WTC11 (cell line): ENCODE measurements at regions not wholly inside any gene's neighbourhood (a gene's known extent, or its start where the extent isn't known, plus 50 kb on each side); places are given as distances from the start of the nearest gene placed in this dataset.

Experiments
- ATAC-seq: fragments of 200-7000 bp; cut with Tn5 transposase; 2 replicates; pipeline ENCODE4 v1.10.0; 2021; ENCODE audit warnings: mild to moderate bottlenecking, moderate library complexity
- CTCF ChIA-PET: fragments of 300-600 bp; sonication (Branson Sonifier 250); formaldehyde crosslinking; loops from one replicate; lab custom pipeline; 2021; ENCODE audit warnings: antibody characterized with exemption; lab: Charles Lee
- POLR2A ChIA-PET: fragments of 350-600 bp; sonication (Branson Sonifier 250); formaldehyde crosslinking; loops from one replicate; lab custom pipeline; 2021; ENCODE audit warnings: antibody characterized with exemption; lab: Charles Lee
- DNase-seq: peaks from one replicate; pipeline ENCODE4 v3.0.0; 2021; ENCODE audit warnings: low spot score
- H3K27ac Mint-ChIP-seq: 2 replicates; pipeline ENCODE4 v1.8.0; 2021; ENCODE audit warnings: mixed read lengths
- H3K27me3 Mint-ChIP-seq: 2 replicates; pipeline ENCODE4 v1.8.0; 2021; ENCODE audit warnings: low read depth, mild to moderate bottlenecking, moderate library complexity, mixed read lengths
- H3K36me3 Mint-ChIP-seq: 2 replicates; pipeline ENCODE4 v1.8.0; 2021; ENCODE audit warnings: mixed read lengths
- H3K4me1 Mint-ChIP-seq: 2 replicates; pipeline ENCODE4 v1.8.0; 2022; ENCODE audit warnings: mixed read lengths
- H3K4me3 Mint-ChIP-seq: 2 replicates; pipeline ENCODE4 v1.8.0; 2021; ENCODE audit warnings: mild to moderate bottlenecking, moderate library complexity, mixed read lengths
- H3K9me3 Mint-ChIP-seq: 2 replicates; pipeline ENCODE4 v1.8.0; 2021; ENCODE audit warnings: mixed read lengths
- ARID4B ChIP-seq: sonication (generic); formaldehyde crosslinking; IDR thresholded peaks from 2 replicates; pipeline ENCODE4 v1.8.0; 2023; ENCODE audit warnings: missing genetic modification reagents, mild to moderate bottlenecking, borderline replicate concordance
- CREB1 ChIP-seq: sonication (generic); formaldehyde crosslinking; IDR thresholded peaks from 2 replicates; pipeline ENCODE4 v1.8.0; 2023; ENCODE audit warnings: mild to moderate bottlenecking, missing genetic modification reagents
- E2F1 ChIP-seq: sonication (generic); formaldehyde crosslinking; IDR thresholded peaks from 2 replicates; pipeline ENCODE4 v1.8.0; 2022; ENCODE audit warnings: mild to moderate bottlenecking, missing genetic modification reagents
- ERG ChIP-seq: fragments of 250-450 bp; sonication (Bioruptor Pico); IDR thresholded peaks from 2 replicates; pipeline ENCODE4 v1.8.0; 2021; ENCODE audit warnings: mild to moderate bottlenecking
- FOXK1 ChIP-seq: sonication (generic); formaldehyde crosslinking; IDR thresholded peaks from 2 replicates; pipeline ENCODE4 v1.8.0; 2022; ENCODE audit warnings: mild to moderate bottlenecking, moderate library complexity, missing genetic modification reagents
- JUN ChIP-seq: sonication (generic); formaldehyde crosslinking; IDR thresholded peaks from 2 replicates; pipeline ENCODE4 v1.8.0; 2023; ENCODE audit warnings: mild to moderate bottlenecking, missing genetic modification reagents
- MAX ChIP-seq: sonication (generic); formaldehyde crosslinking; IDR thresholded peaks from 2 replicates; pipeline ENCODE4 v1.8.0; 2022; ENCODE audit warnings: mild to moderate bottlenecking, missing genetic modification reagents
- MLX ChIP-seq: sonication (generic); formaldehyde crosslinking; IDR thresholded peaks from 2 replicates; pipeline ENCODE4 v1.8.1; 2023; ENCODE audit warnings: mild to moderate bottlenecking, missing genetic modification reagents, moderate library complexity
- NFATC4 ChIP-seq: fragments of 250-450 bp; sonication (Bioruptor Pico); IDR thresholded peaks from 2 replicates; pipeline ENCODE4 v1.9.0; 2021; ENCODE audit warnings: mild to moderate bottlenecking
- NFYB ChIP-seq: sonication (generic); formaldehyde crosslinking; conservative IDR thresholded peaks from 2 replicates; pipeline ENCODE4 v1.8.0; 2022; ENCODE audit warnings: low read depth, missing genetic modification reagents
- NR3C1 ChIP-seq: sonication (generic); formaldehyde crosslinking; conservative IDR thresholded peaks from 2 replicates; pipeline ENCODE4 v1.8.1; 2023; ENCODE audit warnings: low read depth, mild to moderate bottlenecking, missing genetic modification reagents
- OVOL2 ChIP-seq: fragments of 250-450 bp; sonication (Bioruptor Pico); IDR thresholded peaks from 2 replicates; pipeline ENCODE4 v1.9.0; 2021; ENCODE audit warnings: mild to moderate bottlenecking, borderline replicate concordance
- PRDM15 ChIP-seq: sonication (generic); formaldehyde crosslinking; IDR thresholded peaks from 2 replicates; pipeline ENCODE4 v1.8.0; 2022; ENCODE audit warnings: missing genetic modification reagents
- SMAD4 ChIP-seq: sonication (generic); formaldehyde crosslinking; IDR thresholded peaks from 2 replicates; pipeline ENCODE4 v1.8.0; 2022; ENCODE audit warnings: mild to moderate bottlenecking, missing genetic modification reagents
- TCF7 ChIP-seq: sonication (generic); formaldehyde crosslinking; IDR thresholded peaks from 2 replicates; pipeline ENCODE4 v1.8.0; 2022; ENCODE audit warnings: mild to moderate bottlenecking, low read depth, missing genetic modification reagents, moderate library complexity
- TEAD4 ChIP-seq: sonication (generic); formaldehyde crosslinking; IDR thresholded peaks from 2 replicates; pipeline ENCODE4 v1.8.0; 2022; ENCODE audit warnings: mild to moderate bottlenecking, missing genetic modification reagents
- TP53 ChIP-seq: sonication (generic); formaldehyde crosslinking; IDR thresholded peaks from 2 replicates; pipeline ENCODE4 v1.8.1; 2023; ENCODE audit warnings: mild to moderate bottlenecking, missing genetic modification reagents
- ZBTB21 ChIP-seq: sonication (generic); formaldehyde crosslinking; IDR thresholded peaks from 2 replicates; pipeline ENCODE4 v1.8.1; 2023; ENCODE audit warnings: mild to moderate bottlenecking, missing genetic modification reagents, borderline replicate concordance
- ZBTB43 ChIP-seq: sonication (generic); formaldehyde crosslinking; IDR thresholded peaks from 2 replicates; pipeline ENCODE4 v1.8.1; 2023; ENCODE audit warnings: mild to moderate bottlenecking, missing genetic modification reagents
- ZNF138 ChIP-seq: sonication (generic); formaldehyde crosslinking; conservative IDR thresholded peaks from 2 replicates; pipeline ENCODE4 v1.8.1; 2022; ENCODE audit warnings: mild to moderate bottlenecking, moderate library complexity, missing genetic modification reagents
- ZNF317 ChIP-seq: sonication (generic); formaldehyde crosslinking; IDR thresholded peaks from 2 replicates; pipeline ENCODE4 v1.8.1; 2023; ENCODE audit warnings: low read depth, mild to moderate bottlenecking, moderate library complexity, missing genetic modification reagents, borderline replicate concordance
- ZNF425 ChIP-seq: fragments of 250-450 bp; sonication (Bioruptor Pico); conservative IDR thresholded peaks from 2 replicates; pipeline ENCODE4 v1.9.0; 2021; ENCODE audit warnings: mild to moderate bottlenecking

- TF ChIP-seq NFATC4 (CRISPR knock-in tag) = no peak
- TF ChIP-seq CREB1 = no peak
- no peak for TF ChIP-seq OVOL2 (CRISPR knock-in tag)
- no peak for TF ChIP-seq SMAD4 (CRISPR knock-in tag)
- TF ChIP-seq PRDM15 (CRISPR knock-in tag) = no peak
- no peak for TF ChIP-seq ZBTB43
- no peak for TF ChIP-seq ZBTB21 (CRISPR knock-in tag)
- no peak for TF ChIP-seq TP53 (CRISPR knock-in tag)
- no peak for TF ChIP-seq ZNF317 (CRISPR knock-in tag)
- TF ChIP-seq FOXK1 (CRISPR knock-in tag) = no peak
- TF ChIP-seq, all 79 proteins: peak for 0
Measured at GRCh38 chr5:128850049-128850448, 115.2 kb upstream of the SLC27A6 start (continued).

- ChIA-PET CTCF (no interaction called here), POLR2A (no interaction called here)
- DNase-seq = no peak
Measured at GRCh38 chr5:128854931-128855330, 110.4 kb upstream of the SLC27A6 start.

More at GRCh38 chr5:128854931-128855330, 110.4 kb upstream of the SLC27A6 start:
- Mint-ChIP-seq H3K36me3 (peaks cover 22% of the 10 kb centered on the region), H3K9me3 (peaks cover 43% of the 10 kb centered on the region), H3K27ac (no peak overlapping the region), H3K4me1 (no peaks in the 10 kb centered on the region), H3K4me3 (no peak overlapping the region), H3K27me3 (no peaks in the 10 kb centered on the region)
- TF ChIP-seq ARID4B (CRISPR knock-in tag) (no peak), TCF7 (CRISPR knock-in tag) (no peak), ERG (CRISPR knock-in tag) (no peak), E2F1 (no peak), NR3C1 (CRISPR knock-in tag) (no peak), MAX (CRISPR knock-in tag) (no peak), ZNF138 (no peak), NFYB (CRISPR knock-in tag) (no peak), ZNF425 (no peak), MLX (CRISPR knock-in tag) (no peak), TEAD4 (CRISPR knock-in tag) (no peak), JUN (CRISPR knock-in tag) (no peak)
- peak; percentile 22; the same call in 1 of the 2 replicates for ATAC-seq
